ACHN (cell line): ENCODE measurements at regions not wholly inside any gene's neighbourhood (a gene's known extent, or its start where the extent isn't known, plus 50 kb on each side); places are given as distances from the start of the nearest gene placed in this dataset.
"Not testable (repeated sequence)": the region's sequence is repeated elsewhere in the genome, so short reads cannot be mapped to it uniquely, and the experiment has no call there.

Experiments used
- DNase-seq: peaks from one replicate; pipeline ENCODE4 v3.0.0-alpha.2; 2015
- in situ Hi-C: cut with HindIII; loops from 2 replicates; pipeline ENCODE4 v1.10.0; 2017; ENCODE audit warnings: low sequenced_read_pairs, low pct_ligation_motif_present, low pct_unique_long_range_greater_than_20kb

DNA sequence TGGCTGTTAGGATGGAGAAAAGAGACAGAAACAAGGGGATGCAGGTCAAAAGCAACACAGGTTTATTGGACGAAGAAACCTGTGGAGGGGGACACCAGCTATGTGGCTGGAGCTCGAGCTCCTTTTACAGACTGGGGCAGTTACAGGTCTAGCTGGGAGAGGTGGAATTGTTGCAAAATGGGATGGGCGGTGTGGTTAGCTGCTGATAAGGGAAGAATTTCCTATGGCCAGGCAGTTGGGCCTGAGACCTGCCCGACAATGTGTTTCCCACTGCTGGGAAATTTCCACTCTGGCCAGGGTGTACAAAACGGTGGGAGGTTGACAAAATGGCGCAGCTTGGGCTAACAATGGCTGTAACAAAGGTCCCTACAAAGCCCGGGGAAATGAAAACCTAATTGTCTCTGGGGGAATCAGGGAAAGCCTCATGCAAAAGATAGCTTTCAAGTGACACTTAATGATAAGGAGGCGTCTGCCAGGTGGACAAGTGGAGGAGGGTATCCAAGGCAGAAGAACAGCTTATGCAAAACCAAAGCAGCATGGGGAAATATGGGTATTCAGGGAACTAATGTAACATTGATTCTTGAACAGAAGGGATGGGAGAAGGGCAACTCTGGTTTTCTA, 137.4 kb upstream of the SGO1 start:
- in situ Hi-C loops = no loop called here
- no peak for DNase-seq

DNA sequence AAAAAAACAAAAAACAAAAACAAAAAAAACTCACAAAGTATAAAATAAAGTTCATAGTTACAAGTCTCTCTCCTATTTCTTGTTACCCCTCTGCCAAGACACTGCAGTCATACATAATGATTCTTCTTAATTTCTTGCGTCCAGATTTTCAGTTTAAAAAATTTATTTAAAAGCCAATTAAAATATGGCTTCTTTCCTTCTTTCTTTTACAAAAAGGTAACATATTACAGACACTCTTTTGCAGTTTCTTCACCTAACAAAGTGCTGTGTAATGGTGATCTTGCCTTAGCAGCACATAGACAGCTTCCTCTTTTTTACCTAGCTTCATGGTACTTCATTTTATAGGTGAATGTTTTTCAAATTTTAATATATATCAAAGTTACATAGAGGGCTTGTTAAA, 136.1 kb upstream of the SGO1 start:
- in situ Hi-C loops = no loop called here

GRCh38 chr3:20321391-20322047, 135.5 kb upstream of the SGO1 start:
- no peak for DNase-seq
- in situ Hi-C loops = no loop called here

More for the DNA sequence above, 136.1 kb upstream of the SGO1 start:
- DNase-seq = no peak

DNA sequence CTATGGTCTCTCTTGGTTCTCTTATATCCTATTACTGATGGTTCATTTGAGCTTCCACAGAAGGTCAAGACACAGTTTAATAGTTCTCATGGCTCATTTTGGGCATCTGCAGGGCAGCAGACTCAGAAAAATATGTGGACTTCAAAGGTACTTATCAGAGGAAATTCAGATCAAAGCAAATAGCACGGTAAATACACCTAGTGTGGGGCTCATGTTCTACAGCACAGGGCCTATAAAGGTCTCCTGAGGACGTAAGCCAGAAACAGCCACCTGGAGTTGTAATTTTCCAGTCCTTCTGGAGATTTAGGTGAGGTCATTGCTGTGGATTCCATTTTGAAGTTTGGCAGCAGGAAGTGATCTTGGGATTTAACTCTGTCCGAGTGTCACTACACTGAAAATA, 134.5 kb upstream of the SGO1 start:
- in situ Hi-C loops = no loop called here
- no peak for DNase-seq

DNA sequence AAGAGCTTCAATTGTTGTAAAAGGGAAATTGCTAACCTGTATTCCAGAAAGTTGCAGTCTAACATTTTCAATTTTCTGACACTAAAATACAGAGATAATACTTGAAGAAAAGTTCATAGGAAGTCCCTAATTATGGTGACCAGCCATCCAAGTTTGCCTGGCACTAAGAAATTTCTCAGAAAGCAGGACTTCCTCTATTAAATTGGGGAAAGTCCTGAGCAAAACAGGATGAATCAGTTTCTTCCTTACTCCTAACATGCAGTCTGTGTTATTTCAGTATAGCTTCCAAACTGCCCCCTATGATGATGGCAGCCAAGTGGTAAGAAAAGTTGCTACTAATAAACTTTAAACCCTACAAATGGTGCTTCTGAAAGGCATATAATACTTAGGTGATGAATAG, 133.5 kb upstream of the SGO1 start:
- no peak for DNase-seq
- in situ Hi-C loops = no loop called here

- no peak for DNase-seq
- in situ Hi-C loops = no loop called here
Observed at GRCh38 chr3:20317616-20318015, 131.6 kb upstream of the SGO1 start.

DNA sequence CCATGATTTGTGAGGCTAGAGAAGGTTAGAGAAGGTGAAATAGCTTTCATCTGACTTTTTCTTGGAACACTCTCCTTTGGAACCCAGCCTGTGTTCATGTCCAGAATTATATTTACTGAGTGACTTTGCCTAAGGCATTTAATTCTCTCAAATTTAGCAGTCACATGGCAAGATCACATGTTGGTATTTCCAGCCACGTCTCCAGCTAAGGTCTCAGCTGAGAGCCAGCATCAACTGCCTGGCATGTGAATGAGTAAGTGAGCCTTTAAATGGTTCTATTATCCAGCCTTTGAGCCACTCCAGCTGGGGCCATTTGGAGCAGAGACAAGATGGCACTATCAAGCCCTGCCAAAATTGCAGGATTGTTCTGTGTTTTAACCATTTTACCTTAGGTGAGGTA, 130.2 kb upstream of the SGO1 start:
- in situ Hi-C loops = no loop called here
- DNase-seq = no peak

DNA sequence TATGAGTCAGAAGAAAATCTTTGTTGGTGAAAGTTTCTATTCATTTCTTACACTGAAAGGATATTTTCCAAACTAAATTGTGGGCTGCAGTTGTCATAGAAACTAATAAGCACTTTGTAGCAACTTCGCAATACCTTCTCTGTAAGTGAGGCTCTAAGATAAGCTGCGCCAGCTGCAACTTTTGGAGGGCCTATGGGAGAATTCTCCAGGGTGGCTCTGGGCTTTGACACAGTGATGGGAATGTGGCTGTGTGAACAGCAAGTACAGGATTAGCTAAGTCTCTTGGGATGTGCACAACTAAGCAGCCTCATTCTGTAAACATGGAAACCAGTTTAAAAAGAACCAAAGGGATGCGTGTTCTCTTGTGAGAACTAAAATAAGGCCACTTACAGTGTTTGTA, 124.6 kb upstream of the SGO1 start:
- in situ Hi-C loops = no loop called here
- DNase-seq = no peak

- no peak for DNase-seq
- in situ Hi-C loops = no loop called here
Observed at GRCh38 chr3:20307383-20307782, 121.4 kb upstream of the SGO1 start.

DNA sequence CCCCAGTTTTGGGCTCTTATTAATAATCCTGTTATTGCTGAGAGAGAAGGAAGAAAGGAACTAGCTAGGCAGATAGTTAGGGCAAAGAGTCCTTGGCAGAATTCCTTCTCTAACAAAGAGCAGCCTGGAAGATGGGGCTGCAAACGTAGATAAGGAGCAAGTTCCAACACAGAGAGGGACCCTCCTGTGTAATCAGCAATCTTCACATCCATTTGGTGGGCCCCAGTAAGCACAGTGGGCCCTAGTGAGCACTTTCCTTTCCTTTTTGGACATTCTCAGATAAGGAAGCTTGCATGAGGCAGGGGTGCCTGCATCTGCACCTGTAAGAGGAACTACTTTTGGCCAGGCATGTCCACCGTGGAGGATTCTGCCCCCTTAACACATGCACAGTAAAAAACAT, 119.6 kb upstream of the SGO1 start:
- no peak for DNase-seq
- in situ Hi-C loops = no loop called here

DNA sequence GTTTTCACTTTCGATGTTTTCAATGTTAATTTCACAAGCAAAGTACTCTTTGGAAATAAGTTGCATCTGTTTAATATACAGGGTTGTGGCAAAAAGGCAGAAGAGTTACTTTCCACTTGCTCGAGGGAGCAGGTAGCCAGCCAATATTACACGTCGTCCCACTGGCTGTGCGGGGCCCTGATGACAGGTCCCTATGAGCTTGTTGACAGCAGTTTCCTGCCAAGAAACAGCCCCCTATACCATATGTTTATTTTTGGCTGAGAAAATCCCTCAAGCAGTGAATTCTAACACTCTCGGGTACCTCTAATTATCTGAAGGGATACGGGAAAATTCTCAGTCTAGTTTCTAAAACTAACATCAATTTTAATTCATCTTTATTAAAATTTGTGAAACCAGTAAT, 116.8 kb upstream of the SGO1 start:
- no peak for DNase-seq
- in situ Hi-C loops = no loop called here

- in situ Hi-C loops = no loop called here
- no peak for DNase-seq
Observed at GRCh38 chr3:20288050-20288449, 102.0 kb upstream of the SGO1 start.

- in situ Hi-C loops = no loop called here
Observed at GRCh38 chr3:20280257-20280656, 94.3 kb upstream of the SGO1 start.

GRCh38 chr3:20265977-20266376, 80.0 kb upstream of the SGO1 start:
- in situ Hi-C loops, DNase-seq: not testable (repeated sequence)

More at GRCh38 chr3:20280257-20280656, 94.3 kb upstream of the SGO1 start:
- DNase-seq = no peak

DNA sequence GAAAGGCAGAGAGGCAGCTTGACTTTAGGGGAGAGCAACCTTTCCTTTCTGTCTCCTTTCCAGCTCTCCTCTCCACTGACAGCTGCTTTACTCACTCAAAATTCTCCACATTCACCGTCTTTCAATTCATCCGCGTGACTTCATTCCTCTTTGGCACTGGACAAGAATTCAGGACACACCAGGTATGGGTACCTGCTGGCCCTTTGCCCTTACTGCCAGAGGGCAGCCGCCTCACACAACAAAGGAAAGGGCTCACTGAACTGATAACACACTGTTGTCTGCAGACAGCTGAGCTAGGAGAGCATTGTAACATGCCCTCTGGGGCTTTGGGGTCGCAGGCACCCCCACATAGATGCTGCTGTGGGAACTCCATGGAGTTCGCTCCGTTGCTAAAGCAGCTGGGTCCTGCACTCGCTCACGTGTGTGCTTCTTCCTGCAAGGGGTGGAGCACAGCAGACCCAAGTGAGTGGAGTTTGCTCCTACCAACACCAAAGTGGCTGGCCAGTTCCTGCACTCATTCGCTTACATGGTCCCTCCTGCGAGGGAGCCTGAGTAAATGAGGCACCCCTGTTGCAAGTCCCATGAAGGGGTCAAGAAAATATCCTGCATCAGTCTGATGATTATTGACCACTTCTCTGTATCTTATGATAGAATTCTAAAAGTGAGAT, 79.0 kb upstream of the SGO1 start:
- in situ Hi-C loops = no loop called here
- no peak for DNase-seq

DNA sequence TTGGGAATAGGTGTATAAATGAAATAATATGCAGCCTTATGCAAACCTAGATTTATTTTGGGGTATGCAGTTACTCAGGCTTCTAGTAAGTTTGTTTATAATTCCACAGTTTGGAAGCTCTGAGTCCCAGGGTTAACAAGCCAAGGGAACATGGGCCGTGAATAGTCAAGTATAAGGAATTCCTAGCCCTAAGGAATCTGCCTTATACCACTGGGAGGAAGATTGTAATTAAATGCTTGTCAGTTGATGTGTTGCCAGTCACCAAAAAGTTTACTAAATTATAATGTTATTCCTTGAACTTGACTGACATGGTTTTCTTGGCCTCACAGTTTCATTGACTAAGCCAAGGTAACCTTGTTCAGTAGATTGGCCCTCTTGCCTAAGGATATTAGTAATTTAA, 72.4 kb upstream of the SGO1 start:
- in situ Hi-C loops = no loop called here
- no peak for DNase-seq

GRCh38 chr3:20256144-20256543, 70.1 kb upstream of the SGO1 start:
- in situ Hi-C loops = no loop called here
- DNase-seq = no peak

DNA sequence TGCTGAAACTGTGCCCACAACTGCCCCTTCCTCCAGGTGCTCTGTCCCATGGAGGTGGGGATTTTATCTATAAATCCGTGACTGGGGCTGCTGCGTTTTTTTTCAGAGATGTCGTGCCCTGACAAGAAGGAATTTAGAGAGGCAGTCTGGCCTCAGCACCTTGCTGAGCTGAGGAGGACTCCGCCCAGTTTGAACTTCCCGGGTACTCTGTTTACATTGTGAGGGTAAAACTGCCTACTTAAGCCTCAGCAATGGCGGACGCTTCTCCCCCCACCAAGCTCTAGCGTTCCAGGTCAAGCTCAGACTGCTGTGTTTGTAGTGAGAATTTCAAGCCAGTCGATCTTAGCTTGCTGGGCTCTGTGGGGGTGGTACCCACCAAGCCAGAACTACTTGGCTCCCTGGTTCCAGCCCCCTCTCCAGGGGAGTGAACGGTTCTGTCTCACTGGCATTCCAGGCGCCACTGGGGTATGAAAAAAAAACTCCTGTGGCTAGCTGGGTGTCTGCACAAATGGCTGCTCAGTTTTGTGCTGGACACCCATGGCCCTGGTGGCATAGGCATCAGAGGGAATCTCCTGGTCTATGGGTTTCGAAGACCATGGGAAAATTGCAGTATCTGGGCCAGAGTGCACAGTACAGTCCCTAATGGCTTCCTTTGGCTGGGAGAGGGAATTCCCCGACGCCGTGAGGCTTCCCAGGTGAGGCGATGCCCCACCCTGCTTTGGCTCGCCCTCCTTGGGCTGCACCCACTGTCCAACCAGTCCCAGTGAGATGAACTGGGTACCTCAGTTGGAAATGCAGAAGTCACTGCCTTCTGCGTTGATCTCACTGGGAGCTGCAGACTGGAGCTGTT, 68.5 kb upstream of the SGO1 start:
- in situ Hi-C loops = no loop called here
- no peak for DNase-seq

- in situ Hi-C loops = no loop called here
- DNase-seq = no peak
Observed at GRCh38 chr3:20250786-20251185, 64.8 kb upstream of the SGO1 start.
